AG10803 (cell line): ENCODE measurements at regions not wholly inside any gene's neighbourhood (a gene's known extent, or its start where the extent isn't known, plus 50 kb on each side); places are given as distances from the start of the nearest gene placed in this dataset.

Experiments used
- DNase-seq: peaks from one replicate; pipeline ENCODE4 v3.0.0; 2010; ENCODE audit warnings: low read depth
- H3K4me3 ChIP-seq: 2 replicates; pipeline ENCODE4 v1.5.1; 2011; ENCODE audit warnings: mild to moderate bottlenecking, low read length, control low read depth
- TF ChIP-seq, protein P1 (sequence below): conservative IDR thresholded peaks from 2 replicates; pipeline ENCODE4 v1.5.1; 2011; ENCODE audit warnings: mild to moderate bottlenecking, low read length, control low read depth, inconsistent platforms

DNA sequence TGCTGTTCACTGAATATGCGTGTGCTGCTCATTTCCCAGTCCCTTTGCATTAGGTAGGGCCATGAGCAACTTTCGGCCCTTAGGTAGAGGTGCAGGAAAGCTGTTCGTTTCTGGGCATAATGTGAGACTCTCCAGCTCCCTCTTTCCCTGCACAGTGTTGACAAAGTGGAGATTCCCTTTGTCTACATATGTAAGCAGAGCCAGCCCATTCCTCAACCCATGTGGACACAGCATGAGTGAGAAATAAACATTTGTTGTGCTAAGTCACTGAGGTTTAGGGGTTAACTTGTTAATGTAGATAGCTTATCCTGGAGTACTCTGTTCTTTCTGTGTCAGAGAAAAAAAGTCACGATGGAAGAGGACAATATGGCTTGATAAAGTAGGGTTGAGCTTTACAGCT is 343.8 kb downstream of the PSAT1 start:
- DNase-seq = no peak
- TF ChIP-seq, protein P1, sequence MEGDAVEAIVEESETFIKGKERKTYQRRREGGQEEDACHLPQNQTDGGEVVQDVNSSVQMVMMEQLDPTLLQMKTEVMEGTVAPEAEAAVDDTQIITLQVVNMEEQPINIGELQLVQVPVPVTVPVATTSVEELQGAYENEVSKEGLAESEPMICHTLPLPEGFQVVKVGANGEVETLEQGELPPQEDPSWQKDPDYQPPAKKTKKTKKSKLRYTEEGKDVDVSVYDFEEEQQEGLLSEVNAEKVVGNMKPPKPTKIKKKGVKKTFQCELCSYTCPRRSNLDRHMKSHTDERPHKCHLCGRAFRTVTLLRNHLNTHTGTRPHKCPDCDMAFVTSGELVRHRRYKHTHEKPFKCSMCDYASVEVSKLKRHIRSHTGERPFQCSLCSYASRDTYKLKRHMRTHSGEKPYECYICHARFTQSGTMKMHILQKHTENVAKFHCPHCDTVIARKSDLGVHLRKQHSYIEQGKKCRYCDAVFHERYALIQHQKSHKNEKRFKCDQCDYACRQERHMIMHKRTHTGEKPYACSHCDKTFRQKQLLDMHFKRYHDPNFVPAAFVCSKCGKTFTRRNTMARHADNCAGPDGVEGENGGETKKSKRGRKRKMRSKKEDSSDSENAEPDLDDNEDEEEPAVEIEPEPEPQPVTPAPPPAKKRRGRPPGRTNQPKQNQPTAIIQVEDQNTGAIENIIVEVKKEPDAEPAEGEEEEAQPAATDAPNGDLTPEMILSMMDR = no peak
- no peak overlapping the region for H3K4me3 ChIP-seq

DNA sequence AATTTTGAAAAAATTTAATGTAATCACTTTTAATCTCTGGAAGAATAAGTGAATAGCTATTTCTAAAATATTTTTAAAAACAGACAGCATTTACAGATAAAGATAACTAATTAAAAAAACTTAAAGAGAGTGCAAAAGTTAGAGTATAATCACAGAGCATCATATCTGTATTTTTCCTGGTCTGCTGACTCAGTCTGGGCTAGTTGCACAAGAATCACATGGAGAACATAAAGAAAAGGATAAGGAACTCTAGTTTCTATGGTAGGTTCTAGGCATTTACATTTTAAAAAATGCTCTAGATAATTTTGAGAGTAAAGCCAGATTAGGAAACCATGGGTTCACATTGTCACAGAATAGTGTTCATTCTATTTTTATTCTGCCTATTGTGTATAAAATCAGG is 347.4 kb downstream of the PSAT1 start:
- TF ChIP-seq, protein P1 = no peak
- no peak overlapping the region for H3K4me3 ChIP-seq
- DNase-seq = no peak

DNA sequence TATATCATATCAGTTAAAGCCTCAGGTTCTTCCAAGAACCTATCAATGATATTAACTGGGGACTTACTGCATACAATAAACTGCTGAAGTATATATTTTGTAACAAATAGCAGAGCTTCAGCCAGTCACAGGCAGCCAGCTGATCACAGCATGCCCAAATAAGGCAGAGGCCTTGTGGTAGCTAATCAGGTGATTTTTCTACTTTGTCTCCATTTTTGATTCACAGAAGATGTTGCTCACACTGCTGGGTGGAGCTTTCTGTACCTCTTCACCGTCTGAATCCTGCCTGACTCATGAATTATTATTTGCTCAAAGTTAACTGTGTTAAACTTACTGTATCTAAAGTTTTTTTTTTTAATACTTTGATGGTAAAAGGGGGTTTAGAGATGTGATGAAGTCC is 357.4 kb downstream of the PSAT1 start:
- no peak overlapping the region for H3K4me3 ChIP-seq
- TF ChIP-seq, protein P1 = no peak
- no peak for DNase-seq

DNA sequence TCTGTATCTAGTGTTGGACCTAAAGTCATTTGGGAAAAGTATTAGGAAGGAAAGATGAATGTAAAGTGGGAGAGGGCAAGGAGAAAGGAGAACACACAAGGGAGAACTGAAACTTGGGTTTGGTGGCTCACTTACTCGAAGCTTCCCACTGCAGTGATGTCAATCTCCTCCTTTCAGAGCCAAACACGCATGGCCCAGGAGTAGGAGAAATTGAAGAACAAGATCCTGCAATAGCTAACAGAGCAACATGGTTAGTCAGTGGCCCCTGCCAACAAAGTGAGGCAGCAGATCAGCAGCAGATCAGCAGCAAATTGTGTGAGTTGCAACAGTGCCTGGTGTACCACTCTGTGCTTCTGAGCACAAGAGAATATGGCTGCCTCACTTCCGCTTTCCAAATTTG is 366.4 kb downstream of the PSAT1 start:
- TF ChIP-seq, protein P1 = no peak
- no peak overlapping the region for H3K4me3 ChIP-seq
- no peak for DNase-seq

DNA sequence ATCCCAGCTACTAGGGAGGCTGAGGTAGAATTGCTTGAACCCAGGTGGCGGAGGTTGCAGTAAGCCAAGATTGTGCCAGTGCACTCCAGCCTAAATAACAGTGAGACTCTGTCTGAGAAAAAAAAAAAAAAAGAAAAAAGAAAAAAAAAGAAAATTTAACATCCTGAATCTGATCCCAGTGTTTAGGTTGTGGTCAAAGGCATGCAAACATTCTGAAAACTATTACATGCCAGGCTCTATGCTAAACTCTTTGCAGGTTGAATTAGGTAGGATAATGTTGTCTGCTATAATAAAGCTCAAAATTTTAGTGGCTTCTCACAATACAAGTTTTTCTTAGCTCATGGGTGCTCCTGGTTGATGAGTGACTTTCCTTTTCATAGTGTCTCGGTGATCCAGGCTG is 367.4 kb downstream of the PSAT1 start:
- no peak overlapping the region for H3K4me3 ChIP-seq
- no peak for DNase-seq
- TF ChIP-seq, protein P1 = no peak

DNA sequence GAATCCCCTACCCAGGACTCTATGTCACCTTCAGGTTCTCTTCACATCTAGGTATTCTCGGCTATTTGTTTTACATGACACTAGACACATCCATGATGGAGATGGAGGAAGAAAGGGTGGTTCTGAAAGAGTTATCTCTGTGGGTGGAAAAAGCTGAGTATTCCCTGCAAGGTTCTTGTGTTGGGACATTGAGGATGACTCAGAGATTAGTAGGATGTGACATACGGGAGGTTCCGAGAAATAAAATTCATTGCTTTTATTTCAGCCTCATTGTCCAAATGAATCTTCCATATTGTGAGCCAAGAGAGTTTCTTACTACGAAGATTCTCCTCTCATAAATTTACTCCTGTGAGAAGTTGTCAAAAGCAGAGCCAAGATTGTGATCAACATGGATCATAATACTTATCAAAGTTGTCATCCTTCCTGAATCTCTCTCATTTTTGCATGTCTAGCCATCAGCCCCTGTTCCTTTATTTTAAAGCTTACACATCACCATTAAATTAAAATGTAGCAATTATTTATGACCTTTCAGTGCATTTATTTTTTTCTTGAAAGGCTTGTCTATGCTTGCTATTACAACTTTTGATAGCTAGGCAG is 370.0 kb downstream of the PSAT1 start:
- TF ChIP-seq, protein P1 = no peak
- H3K4me3 ChIP-seq = no peak overlapping the region
- peak; percentile 21 for DNase-seq

DNA sequence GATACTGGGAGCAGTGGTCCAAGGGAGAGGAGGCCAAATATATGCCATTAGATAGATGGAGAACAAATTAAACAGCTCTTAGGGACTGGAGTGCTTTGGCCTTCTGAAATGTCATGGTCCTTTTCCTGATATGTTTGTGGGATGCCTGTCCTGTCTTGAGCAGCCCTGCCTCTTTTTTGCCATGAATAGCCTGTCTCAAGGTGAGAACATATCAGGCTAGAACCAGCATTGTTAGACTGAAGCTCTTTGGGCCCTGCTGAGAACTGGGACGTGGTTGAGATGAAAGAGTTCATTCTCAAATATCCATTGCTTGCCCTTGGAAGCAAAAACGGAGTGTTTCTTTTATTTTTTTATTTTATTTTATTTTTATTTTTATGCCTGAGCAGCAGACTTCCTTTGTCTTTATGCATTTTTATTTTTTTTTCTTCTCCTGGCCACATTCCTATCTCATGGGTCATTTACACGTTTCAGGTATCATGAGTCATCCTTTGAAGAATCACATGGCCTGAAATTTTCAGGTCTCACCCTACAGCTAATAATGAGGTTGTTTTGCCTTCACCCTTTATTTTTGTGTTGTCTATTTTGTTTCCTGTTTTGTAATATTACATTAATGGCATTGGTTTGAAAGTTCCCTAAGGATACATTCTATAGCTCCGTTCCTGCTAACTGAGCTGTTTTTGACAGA is 371.4 kb downstream of the PSAT1 start:
- no peak overlapping the region for H3K4me3 ChIP-seq
- no peak for DNase-seq
- TF ChIP-seq, protein P1 = no peak
